ENCODE measurements at regions not wholly inside any gene's neighbourhood (a gene's known extent, or its start where the extent isn't known, plus 50 kb on each side); places are given as distances from the start of the nearest gene placed in this dataset.

DNA sequence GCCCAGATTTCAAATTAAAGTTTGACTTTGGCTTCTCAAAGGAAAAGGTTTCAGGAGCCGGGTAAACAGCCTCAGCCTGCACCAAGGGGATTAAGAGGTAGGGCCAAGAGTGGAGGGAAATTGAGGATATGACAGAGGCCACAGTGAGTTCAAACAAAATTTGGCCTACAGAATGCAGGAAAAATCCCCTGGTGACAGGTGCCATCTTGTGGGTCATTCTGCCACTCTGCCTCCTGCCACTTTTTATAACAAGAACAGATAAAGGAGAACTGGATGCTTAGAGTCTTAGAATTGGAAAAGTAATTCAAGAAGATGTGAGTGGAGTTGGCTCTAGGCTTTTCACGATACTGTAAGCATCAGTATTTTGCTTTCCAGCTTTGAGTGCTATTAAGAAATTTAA, 253.2 kb downstream of the NR2F2 start:
- intact Hi-C loops (cut with micrococcal nuclease) = no loop called here
- TF ChIP-seq, protein P1, sequence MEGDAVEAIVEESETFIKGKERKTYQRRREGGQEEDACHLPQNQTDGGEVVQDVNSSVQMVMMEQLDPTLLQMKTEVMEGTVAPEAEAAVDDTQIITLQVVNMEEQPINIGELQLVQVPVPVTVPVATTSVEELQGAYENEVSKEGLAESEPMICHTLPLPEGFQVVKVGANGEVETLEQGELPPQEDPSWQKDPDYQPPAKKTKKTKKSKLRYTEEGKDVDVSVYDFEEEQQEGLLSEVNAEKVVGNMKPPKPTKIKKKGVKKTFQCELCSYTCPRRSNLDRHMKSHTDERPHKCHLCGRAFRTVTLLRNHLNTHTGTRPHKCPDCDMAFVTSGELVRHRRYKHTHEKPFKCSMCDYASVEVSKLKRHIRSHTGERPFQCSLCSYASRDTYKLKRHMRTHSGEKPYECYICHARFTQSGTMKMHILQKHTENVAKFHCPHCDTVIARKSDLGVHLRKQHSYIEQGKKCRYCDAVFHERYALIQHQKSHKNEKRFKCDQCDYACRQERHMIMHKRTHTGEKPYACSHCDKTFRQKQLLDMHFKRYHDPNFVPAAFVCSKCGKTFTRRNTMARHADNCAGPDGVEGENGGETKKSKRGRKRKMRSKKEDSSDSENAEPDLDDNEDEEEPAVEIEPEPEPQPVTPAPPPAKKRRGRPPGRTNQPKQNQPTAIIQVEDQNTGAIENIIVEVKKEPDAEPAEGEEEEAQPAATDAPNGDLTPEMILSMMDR (IDR thresholded peaks at IDR 0.05; ENCODE audit: borderline replicate concordance) = peak; percentile 45
- H3K4me1 ChIP-seq = no peaks in the 10 kb centered on the region
- H3K27me3 ChIP-seq (ENCODE audit: low read depth) = peaks cover 49% of the 10 kb centered on the region
- DNase-seq = no peak
- no peaks in the 10 kb centered on the region for H3K36me3 ChIP-seq
- no peak overlapping the region for H3K4me3 ChIP-seq
- H3K27ac ChIP-seq (replicated peaks) = no peak overlapping the region
- H3K9me3 ChIP-seq (replicated peaks) = no peaks in the 10 kb centered on the region

DNA sequence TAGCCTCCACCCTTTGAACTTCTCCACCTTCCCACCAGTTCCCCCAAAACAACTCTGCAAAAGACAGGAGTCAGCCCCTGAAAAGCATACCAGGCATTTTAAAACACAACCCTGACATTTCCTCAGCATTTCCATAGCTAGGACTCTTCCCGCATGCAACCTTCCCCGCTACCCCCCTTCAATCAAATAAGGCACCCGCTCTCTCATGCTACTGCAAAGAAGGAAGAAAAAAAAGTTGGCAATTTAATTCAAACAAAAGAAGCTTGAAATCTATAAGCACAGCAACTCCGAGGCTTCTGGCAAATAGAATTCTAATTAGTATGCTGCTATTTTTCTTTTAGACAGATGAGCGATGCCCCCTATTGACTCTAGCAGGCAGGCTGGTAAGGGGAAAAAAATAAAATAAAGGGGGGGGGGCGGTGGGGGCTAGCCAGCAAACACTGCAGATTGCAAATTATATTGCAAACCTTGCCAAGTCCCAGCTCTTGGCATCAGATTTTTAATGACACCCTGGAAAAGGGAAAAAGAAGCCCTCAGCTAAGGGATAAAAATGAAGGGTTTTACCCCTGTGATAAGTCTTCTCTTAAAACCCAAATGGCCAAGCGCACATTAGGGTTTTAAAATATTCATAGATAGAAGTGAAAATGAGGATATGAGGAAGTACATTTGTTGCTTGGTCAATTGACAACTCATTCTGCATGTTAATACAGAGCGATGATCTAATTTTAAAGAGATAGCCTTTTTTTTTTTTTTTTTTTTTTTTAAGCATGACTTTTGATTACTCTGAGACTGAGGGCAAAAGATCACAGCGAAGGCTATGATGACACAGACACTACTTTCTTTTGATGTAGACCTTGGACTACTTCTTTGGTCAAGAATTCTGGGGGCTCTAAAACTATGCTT, 255.2 kb downstream of the NR2F2 start:
- intact Hi-C loops (cut with micrococcal nuclease) = no loop called here
- no peak for DNase-seq
- H3K27ac ChIP-seq (replicated peaks) = no peak overlapping the region
- no peaks in the 10 kb centered on the region for H3K36me3 ChIP-seq
- no peak overlapping the region for H3K4me3 ChIP-seq
- no peaks in the 10 kb centered on the region for H3K4me1 ChIP-seq
- H3K9me3 ChIP-seq (replicated peaks) = no peaks in the 10 kb centered on the region
- TF ChIP-seq, protein P1 (IDR thresholded peaks at IDR 0.05; ENCODE audit: borderline replicate concordance) = peak; percentile 41
- peaks cover 62% of the 10 kb centered on the region for H3K27me3 ChIP-seq (ENCODE audit: low read depth)

DNA sequence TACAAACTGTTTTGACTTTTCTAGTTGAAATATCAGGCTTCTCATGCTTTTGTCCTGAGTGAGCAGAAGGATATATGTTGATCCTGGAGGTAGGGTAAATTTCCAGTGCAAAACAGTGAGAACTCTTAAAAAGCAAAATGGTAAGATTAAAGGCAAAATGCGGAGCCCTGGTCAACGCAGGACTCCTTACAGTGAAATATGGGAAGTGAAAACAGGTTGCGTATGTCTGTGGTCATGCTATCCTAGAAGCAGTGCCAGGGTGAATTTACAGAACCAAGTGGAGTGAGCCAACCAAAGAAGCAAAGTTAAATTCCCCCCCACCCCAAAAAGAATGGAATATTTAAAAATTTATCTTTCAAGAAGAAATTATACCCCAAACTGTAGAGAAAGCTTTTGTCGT, 256.4 kb downstream of the NR2F2 start:
- Histone ChIP-seq H3K27me3 (ENCODE audit: low read depth) (peaks cover 65% of the 10 kb centered on the region), H3K4me1 (no peaks in the 10 kb centered on the region), H3K4me3 (no peak overlapping the region), H3K9me3 (replicated peaks) (no peaks in the 10 kb centered on the region), H3K27ac (replicated peaks) (no peak overlapping the region), H3K36me3 (no peaks in the 10 kb centered on the region)
- intact Hi-C loops (cut with micrococcal nuclease) = no loop called here
- DNase-seq = no peak
- TF ChIP-seq, protein P1 (IDR thresholded peaks at IDR 0.05; ENCODE audit: borderline replicate concordance) = no peak

DNA sequence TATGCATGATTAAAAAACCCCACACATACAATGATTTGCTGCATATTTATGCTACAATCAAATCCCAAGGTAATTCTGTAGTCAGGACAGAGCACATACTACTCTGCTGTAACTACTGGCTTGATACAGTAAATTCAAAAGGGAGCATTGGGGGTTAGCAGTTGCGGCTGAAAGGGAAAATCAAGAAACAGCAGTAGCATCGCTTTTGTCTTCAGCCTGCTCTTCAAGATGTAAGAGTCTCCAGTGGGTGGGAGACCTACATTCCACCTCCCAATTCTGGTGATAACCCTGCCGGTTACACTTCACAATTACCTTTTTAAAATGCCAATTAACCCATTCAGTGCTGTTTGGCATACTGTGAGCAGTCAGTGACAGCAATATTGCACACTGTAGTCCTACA, 259.4 kb downstream of the NR2F2 start:
- H3K4me3 ChIP-seq = no peak overlapping the region
- no peaks in the 10 kb centered on the region for H3K4me1 ChIP-seq
- no peak for DNase-seq
- no peak overlapping the region for H3K27ac ChIP-seq (replicated peaks)
- TF ChIP-seq, protein P1 (IDR thresholded peaks at IDR 0.05; ENCODE audit: borderline replicate concordance) = no peak
- intact Hi-C loops (cut with micrococcal nuclease) = no loop called here
- no peaks in the 10 kb centered on the region for H3K36me3 ChIP-seq
- no peaks in the 10 kb centered on the region for H3K9me3 ChIP-seq (replicated peaks)
- H3K27me3 ChIP-seq (ENCODE audit: low read depth) = peaks cover 84% of the 10 kb centered on the region

DNA sequence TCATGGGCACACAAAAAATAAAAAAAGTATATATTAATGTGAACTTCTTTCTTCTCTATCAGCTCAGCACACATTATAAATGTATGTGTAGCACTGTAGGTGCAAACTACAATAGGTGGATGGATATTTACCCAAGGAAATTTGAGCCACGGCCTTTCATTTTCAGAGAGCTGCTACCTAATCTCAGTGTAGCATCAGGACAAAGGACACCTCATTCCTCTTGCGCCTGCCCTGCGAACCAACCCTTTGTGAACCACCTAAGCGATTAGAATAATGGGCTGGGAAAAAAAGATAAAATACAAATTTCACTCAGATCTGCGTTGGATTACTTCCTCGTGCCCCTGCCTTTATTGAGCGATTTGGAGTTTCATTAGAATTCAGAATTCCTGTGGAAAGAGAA, 263.2 kb downstream of the NR2F2 start:
- Histone ChIP-seq H3K27me3 (ENCODE audit: low read depth) (peaks cover 64% of the 10 kb centered on the region), H3K36me3 (no peaks in the 10 kb centered on the region), H3K4me3 (no peak overlapping the region), H3K9me3 (replicated peaks) (no peaks in the 10 kb centered on the region), H3K4me1 (no peaks in the 10 kb centered on the region), H3K27ac (replicated peaks) (no peak overlapping the region)
- no peak for DNase-seq
- TF ChIP-seq, protein P1 (IDR thresholded peaks at IDR 0.05; ENCODE audit: borderline replicate concordance) = no peak
- intact Hi-C loops (cut with micrococcal nuclease) = no loop called here
